GM23248 (cell line): ENCODE measurements at regions not wholly inside any gene's neighbourhood (a gene's known extent, or its start where the extent isn't known, plus 50 kb on each side); places are given as distances from the start of the nearest gene placed in this dataset.

ENCODE experiments used
- EZH2 ChIP-seq: fragments of 200-600 bp; sonication (generic); IDR thresholded peaks from 2 replicates; pipeline ENCODE4 v1.6.1; 2018; ENCODE audit warnings: antibody characterized with exemption, mild to moderate bottlenecking; ENCODE audit not compliant: insufficient read depth, poor library complexity, severe bottlenecking
- EZH2phosphoT487 ChIP-seq: fragments of 200-600 bp; sonication (generic); IDR thresholded peaks from 2 replicates; pipeline ENCODE4 v1.6.1; 2018; ENCODE audit warnings: antibody characterized with exemption, moderate library complexity, mild to moderate bottlenecking, low read depth; ENCODE audit not compliant: insufficient read depth

DNA sequence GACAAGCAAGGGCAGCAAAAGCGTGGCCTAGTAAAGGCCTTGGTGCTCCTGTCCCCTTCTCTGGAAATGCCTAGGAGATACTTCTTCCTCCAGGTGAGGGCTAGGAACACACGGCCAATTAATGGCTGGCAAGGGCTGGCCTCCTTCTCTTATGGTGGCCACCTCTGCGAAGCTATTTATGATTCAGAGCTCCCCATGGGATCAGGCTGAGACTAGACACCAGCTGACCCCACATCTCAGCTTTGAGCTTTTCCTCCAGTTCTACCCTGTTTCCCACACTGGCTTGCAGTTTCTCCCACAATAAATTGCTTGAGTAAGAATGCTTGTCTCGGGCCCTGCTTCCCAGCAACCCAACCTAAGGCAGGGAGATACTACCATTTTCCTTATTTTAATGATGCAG lies 53.7 kb downstream of the CAMK2N1 start:
- TF ChIP-seq EZH2 (no peak), EZH2phosphoT487 (no peak)
